Stimulated activated naive B cell treated with anti-CD40 and anti-IgM and Interleukin-4, amounts not matched to agents 10 μg/mL and 1 μg/mL and 100 μg/mL, for 72 hours (primary cell): ENCODE measurements at regions not wholly inside any gene's neighbourhood (a gene's known extent, or its start where the extent isn't known, plus 50 kb on each side); places are given as distances from the start of the nearest gene placed in this dataset.
"Not testable (repeated sequence)": the region's sequence is repeated elsewhere in the genome, so short reads cannot be mapped to it uniquely, and the experiment has no call there.

Experiments
- ATAC-seq, 2 donors: fragments of 150-1000 bp; cut with Tn5 transposase; replicated peaks; 2 replicates each; pipeline ENCODE4 v1.10.0; 2021; ENCODE audit warnings: moderate library complexity in 1 of 2
- DNase-seq: peaks from one replicate; pipeline ENCODE4 v3.0.0; 2021
- H3K27ac Mint-ChIP-seq: one replicate; pipeline ENCODE4 v1.8.0; 2022; ENCODE audit warnings: mild to moderate bottlenecking, mixed read lengths
- H3K27me3 Mint-ChIP-seq, 2 donors: one replicate each; pipeline ENCODE4 v1.8.0; 2022; ENCODE audit warnings: mixed read lengths in 2 of 2
- H3K36me3 Mint-ChIP-seq, 2 donors: one replicate each; pipeline ENCODE4 v1.8.0; 2022; ENCODE audit warnings: mixed read lengths in 2 of 2, mild to moderate bottlenecking in 1 of 2
- H3K4me1 Mint-ChIP-seq, 2 donors: one replicate each; pipeline ENCODE4 v1.8.0; 2022; ENCODE audit warnings: mixed read lengths in 2 of 2, mild to moderate bottlenecking in 1 of 2
- H3K4me3 Mint-ChIP-seq, 2 donors: one replicate each; pipeline ENCODE4 v1.8.0; 2022; ENCODE audit warnings: mild to moderate bottlenecking in 2 of 2, mixed read lengths in 2 of 2, moderate library complexity in 1 of 2
- H3K9me3 Mint-ChIP-seq, 2 donors: one replicate each; pipeline ENCODE4 v1.8.0; 2022; ENCODE audit warnings: mixed read lengths in 2 of 2, mild to moderate bottlenecking in 1 of 2

DNA sequence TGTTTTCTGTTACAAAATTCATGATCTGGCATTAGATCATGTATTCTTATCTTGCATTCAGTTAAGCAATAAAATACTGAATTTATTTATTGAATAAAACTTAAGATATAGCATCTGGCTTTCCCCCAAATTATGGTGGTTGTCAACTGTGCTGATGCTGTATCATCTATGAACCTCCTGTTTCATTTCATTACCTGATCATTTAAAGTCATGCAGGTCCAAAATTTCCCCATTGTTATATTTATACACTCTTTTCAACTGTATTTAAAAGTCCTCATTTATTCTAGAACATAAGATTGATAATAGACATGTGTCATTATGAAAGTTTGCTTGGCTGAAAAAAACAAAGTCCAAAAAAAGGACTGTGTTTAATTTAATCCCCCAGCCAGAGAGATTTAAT lies 627.4 kb upstream of the ADGRB3 start:
- no peak for DNase-seq
- no peaks in the 10 kb centered on the region for H3K36me3 Mint-ChIP-seq
- H3K27me3 Mint-ChIP-seq, result no peaks in the 10 kb centered on the region
- H3K4me3 Mint-ChIP-seq, result no peak overlapping the region
- no peaks in the 10 kb centered on the region for H3K4me1 Mint-ChIP-seq
- H3K9me3 Mint-ChIP-seq, result peaks cover 2 to 3% of the 10 kb centered on the region in 2 donors
- no peak for ATAC-seq
- no peak overlapping the region for H3K27ac Mint-ChIP-seq

DNA sequence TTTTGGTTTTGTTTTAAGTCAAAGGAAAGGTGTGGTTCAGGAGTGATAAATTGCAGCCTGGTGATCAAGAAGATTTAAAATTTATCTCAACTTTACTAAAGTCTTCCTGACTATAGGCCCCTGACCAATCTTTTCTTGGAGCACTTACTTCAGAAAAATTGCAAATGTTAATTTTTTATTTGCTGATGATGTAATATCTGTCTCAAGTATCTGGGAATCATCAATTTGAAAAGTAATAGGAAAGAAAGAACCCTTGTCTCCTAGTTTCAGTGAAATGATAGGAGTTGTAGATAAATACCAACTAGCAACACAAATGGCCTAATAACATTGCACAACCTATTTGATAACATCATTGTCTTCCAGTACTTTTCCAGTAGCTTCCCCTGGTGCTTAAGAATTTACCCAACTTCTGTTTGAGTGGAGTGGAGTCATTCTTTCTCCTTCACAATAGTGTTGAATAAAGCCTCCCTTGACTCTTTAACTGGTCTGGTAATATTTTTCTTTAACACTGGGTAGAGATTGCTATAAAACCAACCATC lies 648.3 kb upstream of the ADGRB3 start:
- no peak for DNase-seq
- Mint-ChIP-seq H3K4me3 (no peak overlapping the region), H3K27ac (no peak overlapping the region), H3K27me3 (no peaks in the 10 kb centered on the region), H3K36me3 (no peaks in the 10 kb centered on the region), H3K9me3 (no peaks in the 10 kb centered on the region), H3K4me1 (no peaks in the 10 kb centered on the region)
- ATAC-seq, result no peak

DNA sequence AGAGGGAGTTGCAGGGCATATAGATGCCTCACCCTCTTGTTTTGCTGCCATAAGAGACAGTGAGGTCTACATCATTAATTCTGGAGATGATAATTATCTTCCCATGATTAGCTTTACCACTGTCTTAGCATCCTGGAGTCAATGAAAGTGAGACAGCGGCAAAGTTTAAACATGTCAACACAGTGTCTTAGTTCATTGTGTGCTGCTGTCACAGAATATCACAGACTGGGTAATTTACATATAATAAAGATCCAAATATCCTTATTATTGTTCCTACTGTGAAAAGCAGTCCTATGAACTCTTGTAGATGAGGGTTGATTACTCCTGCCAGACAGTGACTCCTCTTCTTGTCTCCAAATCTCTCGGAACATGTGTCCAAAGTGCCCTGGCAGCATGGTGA lies 658.6 kb upstream of the ADGRB3 start:
- Mint-ChIP-seq H3K36me3 (no peaks in the 10 kb centered on the region), H3K4me1 (no peaks in the 10 kb centered on the region), H3K9me3 (peaks cover 0 to 3% of the 10 kb centered on the region in 2 donors), H3K4me3 (no peak overlapping the region), H3K27me3 (no peaks in the 10 kb centered on the region), H3K27ac (no peak overlapping the region)
- ATAC-seq (no peak), DNase-seq (no peak)

DNA sequence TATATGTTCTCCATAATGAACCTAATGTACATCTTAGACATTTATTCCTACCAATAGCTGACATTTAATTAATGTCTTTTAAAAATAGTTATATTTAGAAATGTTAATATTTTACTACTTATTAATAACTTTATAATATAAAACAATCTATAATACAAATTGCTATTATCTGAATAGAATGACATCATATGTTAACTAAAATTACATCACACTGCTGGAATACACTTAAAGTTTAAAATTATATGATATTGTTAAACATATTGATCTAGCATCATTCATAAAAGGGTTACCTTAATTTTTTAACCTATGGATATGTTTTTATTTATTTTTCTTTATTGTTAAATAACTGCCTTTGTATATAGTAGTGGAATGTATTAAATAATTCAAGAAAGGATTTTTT lies 660.2 kb upstream of the ADGRB3 start:
- no peak overlapping the region for H3K4me3 Mint-ChIP-seq
- no peaks in the 10 kb centered on the region for H3K36me3 Mint-ChIP-seq
- H3K4me1 Mint-ChIP-seq, result no peaks in the 10 kb centered on the region
- H3K27ac Mint-ChIP-seq, result no peak overlapping the region
- no peaks in the 10 kb centered on the region for H3K27me3 Mint-ChIP-seq
- no peaks in the 10 kb centered on the region for H3K9me3 Mint-ChIP-seq
- DNase-seq, result no peak
- no peak for ATAC-seq

DNA sequence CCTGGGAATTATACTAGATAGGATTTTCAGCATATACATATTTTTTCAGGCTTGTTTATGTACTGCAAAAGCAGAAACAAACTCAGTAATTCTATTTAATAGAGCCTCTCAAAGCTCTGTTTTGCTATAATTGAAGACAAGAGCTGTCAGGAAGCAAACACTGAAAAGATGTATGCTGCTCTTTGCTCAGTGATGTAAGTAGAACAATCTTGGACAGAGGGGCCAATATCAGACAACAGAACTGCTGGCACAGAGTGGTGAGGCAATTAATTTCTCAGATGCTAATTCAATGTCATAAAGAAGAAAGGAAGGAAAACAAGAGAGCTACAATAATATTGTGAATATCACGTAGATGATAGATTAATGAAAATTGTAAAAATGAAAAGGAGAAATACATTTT lies 663.3 kb upstream of the ADGRB3 start:
- ATAC-seq, result no peak
- Mint-ChIP-seq H3K4me1 (no peaks in the 10 kb centered on the region), H3K9me3 (no peaks in the 10 kb centered on the region), H3K27me3 (no peaks in the 10 kb centered on the region), H3K27ac (no peak overlapping the region), H3K36me3 (no peaks in the 10 kb centered on the region), H3K4me3 (no peak overlapping the region)
- DNase-seq, result no peak

DNA sequence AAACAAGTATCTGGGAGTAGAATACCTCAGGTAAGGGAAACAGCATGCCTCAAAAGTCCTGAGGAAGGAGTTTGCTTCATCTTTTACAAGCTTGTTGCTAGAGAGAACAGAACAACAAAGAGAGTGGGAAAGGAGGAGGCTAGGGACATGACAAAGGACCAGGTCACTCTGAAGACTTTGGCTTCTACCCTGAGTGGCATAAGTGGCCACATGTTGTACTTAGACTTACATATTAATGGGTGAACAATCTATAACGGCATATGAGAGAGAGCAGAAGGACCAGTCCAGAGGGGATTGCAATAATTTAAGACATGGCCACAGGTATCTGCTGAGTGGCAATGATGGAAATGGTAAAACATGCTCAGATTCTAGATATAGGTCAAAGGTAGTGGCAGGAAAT lies 668.3 kb upstream of the ADGRB3 start:
- Mint-ChIP-seq H3K4me1 (no peaks in the 10 kb centered on the region), H3K27ac (no peak overlapping the region), H3K36me3 (no peaks in the 10 kb centered on the region), H3K27me3 (no peaks in the 10 kb centered on the region), H3K4me3 (no peak overlapping the region), H3K9me3 (no peaks in the 10 kb centered on the region)
- DNase-seq, result no peak
- ATAC-seq, result no peak

DNA sequence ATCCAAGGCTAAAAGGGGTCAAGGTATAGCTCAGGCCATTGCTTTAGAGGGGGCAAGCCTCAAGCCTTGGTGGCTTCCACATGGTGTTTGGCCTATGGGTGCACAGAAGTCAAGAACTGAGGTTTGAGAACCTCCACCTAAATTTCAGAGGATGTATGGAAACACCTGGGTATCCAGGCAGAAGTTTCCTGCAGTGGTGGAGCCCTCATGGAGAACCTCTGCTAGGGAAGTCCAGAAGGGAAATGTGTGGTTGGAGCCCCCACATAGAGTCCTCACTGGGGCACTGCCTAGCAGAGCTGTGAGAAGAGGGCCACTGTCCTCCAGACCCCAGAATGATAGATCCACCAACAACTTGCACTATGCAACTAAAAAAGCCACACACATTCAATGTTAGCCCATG lies 678.7 kb upstream of the ADGRB3 start:
- ATAC-seq, result no peak
- Mint-ChIP-seq H3K27ac (no peak overlapping the region), H3K4me1 (no peaks in the 10 kb centered on the region), H3K4me3 (no peak overlapping the region), H3K27me3 (no peaks in the 10 kb centered on the region), H3K9me3 (peaks cover 8 to 12% of the 10 kb centered on the region in 2 donors), H3K36me3 (no peaks in the 10 kb centered on the region)
- DNase-seq, result no peak

DNA sequence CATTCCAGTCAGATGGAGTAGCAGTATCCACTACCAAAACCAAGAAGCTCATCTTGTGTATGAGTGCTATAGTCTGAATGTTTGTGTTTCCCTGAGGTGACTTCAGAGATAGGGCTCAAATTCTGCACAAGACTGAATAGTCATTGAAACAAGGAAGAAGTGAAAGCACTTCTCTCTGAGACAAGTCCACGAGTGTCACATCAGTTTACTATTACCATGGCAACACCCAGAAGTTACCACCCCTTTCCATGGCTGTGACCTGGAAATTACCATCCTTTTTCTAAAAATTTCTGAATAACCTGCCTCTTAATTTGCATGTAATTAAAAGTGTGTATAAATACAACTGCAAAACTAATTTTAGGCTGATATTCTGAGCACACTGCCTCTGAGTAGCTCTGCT lies 682.1 kb upstream of the ADGRB3 start:
- Mint-ChIP-seq H3K36me3 (no peaks in the 10 kb centered on the region), H3K4me3 (no peak overlapping the region), H3K4me1 (no peaks in the 10 kb centered on the region), H3K9me3 (peaks cover 17 to 19% of the 10 kb centered on the region in 2 donors), H3K27ac (no peak overlapping the region), H3K27me3 (no peaks in the 10 kb centered on the region)
- ATAC-seq (no peak), DNase-seq (no peak)

DNA sequence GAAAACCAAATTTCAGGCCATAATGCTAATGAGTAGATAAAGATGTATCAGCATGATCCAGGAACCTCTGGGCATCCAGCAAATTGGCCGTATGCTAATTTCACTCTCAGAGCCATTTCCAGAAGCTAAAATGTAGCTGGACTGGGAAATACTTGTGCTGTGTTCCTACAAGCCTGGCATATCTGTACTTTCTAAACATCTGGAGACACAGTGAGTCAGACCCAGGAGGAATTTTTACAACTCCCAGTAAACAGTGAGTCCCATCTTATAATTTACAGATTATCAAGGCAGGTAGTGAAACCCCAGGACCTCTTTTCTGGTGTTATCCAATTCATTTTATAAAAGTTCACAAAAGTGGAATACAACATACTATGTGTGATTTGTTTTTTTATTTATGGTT lies 683.0 kb upstream of the ADGRB3 start:
- H3K9me3 Mint-ChIP-seq, result peaks cover 17 to 19% of the 10 kb centered on the region in 2 donors
- H3K4me3 Mint-ChIP-seq, result no peak overlapping the region
- H3K27ac Mint-ChIP-seq, result no peak overlapping the region
- no peaks in the 10 kb centered on the region for H3K27me3 Mint-ChIP-seq
- no peaks in the 10 kb centered on the region for H3K4me1 Mint-ChIP-seq
- DNase-seq (no peak), ATAC-seq (no peak)
- no peaks in the 10 kb centered on the region for H3K36me3 Mint-ChIP-seq

DNA sequence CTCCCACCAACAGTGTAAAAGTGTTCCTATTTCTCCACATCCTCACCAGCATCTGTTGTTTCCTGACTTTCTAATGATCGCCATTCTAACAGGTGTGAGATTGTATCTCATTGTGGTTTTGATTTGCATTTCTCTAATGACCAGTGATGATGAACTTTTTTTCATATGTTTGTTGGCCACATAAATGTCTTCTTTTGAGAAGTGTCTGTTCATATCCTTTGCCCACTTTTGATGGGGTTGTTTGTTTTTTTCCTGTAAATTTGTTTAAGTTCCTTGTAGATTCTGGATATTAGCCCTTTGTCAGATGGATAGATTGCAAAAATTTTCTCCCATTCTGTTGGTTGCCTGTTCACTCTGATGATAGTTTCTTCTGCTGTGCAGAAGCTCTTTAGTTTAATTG lies 687.3 kb upstream of the ADGRB3 start:
- DNase-seq, H3K4me3 Mint-ChIP-seq, ATAC-seq, H3K27ac Mint-ChIP-seq, H3K36me3 Mint-ChIP-seq, H3K4me1 Mint-ChIP-seq, H3K27me3 Mint-ChIP-seq: not testable (repeated sequence)
- H3K9me3 Mint-ChIP-seq, result peaks cover 6 to 11% of the 10 kb centered on the region in 2 donors

DNA sequence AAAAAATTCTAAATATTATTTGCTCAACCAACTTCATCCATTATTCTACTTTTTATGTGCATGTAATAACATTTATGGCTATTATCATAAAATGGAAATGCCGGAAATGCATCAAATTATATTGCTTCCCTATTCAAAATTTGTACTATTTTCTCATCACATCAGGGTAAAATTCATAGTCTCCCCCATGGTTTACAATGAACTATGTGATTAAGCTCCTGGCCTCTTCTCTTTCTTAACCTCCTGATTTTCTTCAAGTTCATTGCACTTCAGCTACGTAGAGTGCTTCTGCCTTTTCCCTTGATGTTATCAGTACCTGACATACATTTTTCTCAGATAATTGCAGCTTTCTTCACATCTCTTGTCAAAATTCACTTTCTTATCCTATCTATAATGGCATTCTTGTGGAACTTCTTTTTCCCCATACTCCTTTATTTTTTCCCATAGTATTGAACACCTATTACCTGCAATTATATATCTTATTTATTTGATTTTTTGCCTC lies 699.1 kb upstream of the ADGRB3 start:
- Mint-ChIP-seq H3K4me1 (no peaks in the 10 kb centered on the region), H3K9me3 (peaks cover 0 to 2% of the 10 kb centered on the region in 2 donors), H3K36me3 (no peaks in the 10 kb centered on the region), H3K27me3 (no peaks in the 10 kb centered on the region), H3K4me3 (no peak overlapping the region), H3K27ac (no peak overlapping the region)
- DNase-seq, result no peak
- ATAC-seq, result no peak

DNA sequence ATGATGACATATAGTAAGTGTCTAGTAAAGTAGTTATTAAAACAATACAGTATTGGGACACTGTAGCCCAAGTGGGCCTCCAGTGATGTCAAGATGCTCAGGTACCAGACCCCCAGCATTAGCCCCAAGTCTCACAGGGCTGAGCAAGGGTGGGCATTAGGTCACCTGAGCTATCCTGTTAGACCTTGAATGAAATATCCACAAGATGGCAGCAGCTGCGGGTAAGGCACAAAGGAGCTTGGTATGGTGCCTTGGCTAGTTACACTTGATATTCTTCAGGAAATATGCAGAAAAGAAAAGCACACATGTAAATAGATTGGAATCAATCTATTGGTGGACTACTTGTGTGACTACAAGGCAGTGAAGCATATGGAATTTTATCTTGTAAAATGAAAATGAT lies 701.8 kb upstream of the ADGRB3 start:
- no peak overlapping the region for H3K4me3 Mint-ChIP-seq

DNA sequence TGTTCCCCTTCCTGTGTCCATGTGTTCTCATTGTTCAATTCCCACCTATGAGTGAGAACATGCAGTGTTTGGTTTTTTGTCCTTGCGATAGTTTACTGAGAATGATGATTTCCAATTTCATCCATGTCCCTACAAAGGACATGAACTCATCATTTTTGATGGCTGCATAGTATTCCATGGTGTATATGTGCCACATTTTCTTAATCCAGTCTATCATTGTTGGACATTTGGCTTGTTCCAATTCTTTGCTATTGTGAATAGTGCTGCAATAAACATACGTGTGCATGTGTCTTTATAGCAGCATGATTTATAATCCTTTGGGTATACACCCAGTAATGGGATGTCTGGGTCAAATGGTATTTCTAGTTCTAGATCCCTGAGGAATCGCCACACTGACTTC lies 712.5 kb upstream of the ADGRB3 start:
- not testable (repeated sequence) for H3K4me3 Mint-ChIP-seq, H3K4me1 Mint-ChIP-seq, H3K27ac Mint-ChIP-seq, H3K36me3 Mint-ChIP-seq, H3K27me3 Mint-ChIP-seq, H3K9me3 Mint-ChIP-seq, DNase-seq, ATAC-seq

More for the DNA sequence above, 701.8 kb upstream of the ADGRB3 start:
- Mint-ChIP-seq H3K4me1 (no peaks in the 10 kb centered on the region), H3K27me3 (no peaks in the 10 kb centered on the region), H3K9me3 (peaks cover 4% of the 10 kb centered on the region in 2 donors), H3K27ac (no peak overlapping the region), H3K36me3 (no peaks in the 10 kb centered on the region)
- no peak for DNase-seq
- ATAC-seq, result no peak

DNA sequence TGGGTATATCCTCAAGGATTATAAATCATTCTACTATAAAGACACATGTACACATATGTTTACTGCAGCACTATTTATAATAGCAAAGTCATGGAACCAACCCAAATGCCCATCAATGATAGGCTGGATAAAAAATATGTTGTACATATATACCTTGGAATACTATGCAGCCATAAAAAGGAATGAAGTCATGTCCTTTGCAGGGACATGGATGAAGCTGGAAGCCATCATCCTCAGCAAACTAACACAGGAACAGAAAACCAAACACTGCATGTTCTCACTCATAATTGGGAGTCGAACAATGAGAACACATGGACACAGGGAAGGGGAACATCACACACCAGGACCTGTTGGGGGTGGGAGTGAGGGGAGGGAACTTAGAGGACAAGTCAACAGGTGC lies 715.0 kb upstream of the ADGRB3 start:
- ATAC-seq, H3K36me3 Mint-ChIP-seq, H3K27me3 Mint-ChIP-seq, DNase-seq, H3K27ac Mint-ChIP-seq, H3K4me3 Mint-ChIP-seq, H3K9me3 Mint-ChIP-seq, H3K4me1 Mint-ChIP-seq: not testable (repeated sequence)

DNA sequence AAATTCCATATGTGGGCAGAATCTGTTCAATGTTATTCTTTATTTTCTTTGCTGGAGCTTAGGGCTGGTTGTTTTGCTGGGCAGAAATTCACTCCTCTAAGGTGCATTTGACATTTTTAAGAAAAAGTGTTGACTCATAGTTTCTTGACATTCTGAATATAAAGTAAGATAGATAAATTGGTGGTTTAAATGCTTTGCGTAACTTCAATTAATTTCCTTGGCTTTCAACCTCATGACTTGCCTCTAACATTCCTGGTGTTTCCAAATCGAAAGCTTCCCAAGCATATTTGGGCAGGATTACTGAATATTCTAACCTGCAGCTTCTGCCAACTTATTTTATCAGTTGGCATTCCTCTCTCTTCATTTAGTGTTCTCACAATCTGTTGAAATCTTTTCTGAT lies 718.7 kb upstream of the ADGRB3 start:
- ATAC-seq, result no peak
- no peaks in the 10 kb centered on the region for H3K4me1 Mint-ChIP-seq
- no peak for DNase-seq
- H3K27ac Mint-ChIP-seq, result no peak overlapping the region
- H3K4me3 Mint-ChIP-seq, result no peak overlapping the region
- H3K36me3 Mint-ChIP-seq, result no peaks in the 10 kb centered on the region
- no peaks in the 10 kb centered on the region for H3K27me3 Mint-ChIP-seq
- H3K9me3 Mint-ChIP-seq, result peaks cover 4 to 8% of the 10 kb centered on the region in 2 donors

DNA sequence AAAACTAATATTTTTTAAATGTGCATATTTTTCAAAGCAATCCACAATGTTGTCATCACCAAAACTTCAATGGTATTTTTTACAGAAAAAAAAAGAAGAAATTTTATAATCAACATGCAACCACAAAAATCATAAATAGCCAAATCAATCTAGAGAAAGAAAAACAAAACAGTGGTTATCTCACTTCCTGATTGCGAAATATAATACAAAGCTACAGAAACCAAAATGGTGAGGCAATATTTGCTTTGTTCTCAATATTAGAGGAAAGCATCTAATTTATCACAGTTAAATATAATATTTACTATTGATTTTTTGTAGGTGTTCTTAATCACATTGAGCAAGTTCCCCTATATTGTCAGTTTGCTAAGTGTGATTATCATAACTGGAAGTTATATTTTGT lies 720.7 kb upstream of the ADGRB3 start:
- no peak for ATAC-seq
- H3K27me3 Mint-ChIP-seq, result no peaks in the 10 kb centered on the region
- DNase-seq, result no peak
- H3K4me3 Mint-ChIP-seq, result no peak overlapping the region
- no peaks in the 10 kb centered on the region for H3K36me3 Mint-ChIP-seq
- H3K9me3 Mint-ChIP-seq, result peaks cover 4 to 8% of the 10 kb centered on the region in 2 donors
- no peak overlapping the region for H3K27ac Mint-ChIP-seq
- H3K4me1 Mint-ChIP-seq, result no peaks in the 10 kb centered on the region
